ENCODE measurements at regions not wholly inside any gene's neighbourhood (a gene's known extent, or its start where the extent isn't known, plus 50 kb on each side); places are given as distances from the start of the nearest gene placed in this dataset.

- no peak for ATAC-seq
- WGBS, 2 donors (ENCODE audit: low coverage in 1 of 2), result 25 to 35% methylated on average over 2 of the region's 2 CpGs
- Histone ChIP-seq H3K4me1 (peaks cover 0 to 13% (median 0%) of the 10 kb centered on the region in 3 donors), H3K9me3 (peaks cover 0 to 2% (median 0%) of the 10 kb centered on the region in 3 donors), H3K36me3 (no peaks in the 10 kb centered on the region), H3K27me3 (no peaks in the 10 kb centered on the region), H3K4me3 (no peak overlapping the region), H3K27ac (no peak overlapping the region)
- TF ChIP-seq POLR2A (IDR thresholded peaks at IDR 0.05) (no peak), EP300 (IDR thresholded peaks at IDR 0.05) (no peak), POLR2AphosphoS5 (IDR thresholded peaks at IDR 0.05) (no peak), CTCF (IDR thresholded peaks at IDR 0.05) (no peak)
Observed at GRCh38 chr1:170460001-170460400, 72.0 kb upstream of the GORAB start.

GRCh38 chr1:170460414-170461155, 71.4 kb upstream of the GORAB start:
- no peaks in the 10 kb centered on the region for H3K36me3 ChIP-seq
- peaks cover 0 to 13% (median 0%) of the 10 kb centered on the region in 3 donors for H3K4me1 ChIP-seq
- no peak overlapping the region for H3K4me3 ChIP-seq
- no peak overlapping the region for H3K27ac ChIP-seq
- 29 to 49% methylated on average over 2 of the region's 2 CpGs for WGBS, 2 donors (ENCODE audit: low coverage in 1 of 2)
- TF ChIP-seq POLR2A (IDR thresholded peaks at IDR 0.05), result no peak
- TF ChIP-seq POLR2AphosphoS5 (IDR thresholded peaks at IDR 0.05), result no peak
- TF ChIP-seq CTCF (IDR thresholded peaks at IDR 0.05), result no peak
- ATAC-seq, result no peak
- no peaks in the 10 kb centered on the region for H3K27me3 ChIP-seq
- H3K9me3 ChIP-seq, result no peaks in the 10 kb centered on the region

GRCh38 chr1:170461291-170461747, 70.6 kb upstream of the GORAB start:
- 44 to 50% methylated on average over 1 of the region's 1 CpG for WGBS, 2 donors (ENCODE audit: low coverage in 1 of 2)
- H3K9me3 ChIP-seq, result no peaks in the 10 kb centered on the region
- no peak overlapping the region for H3K4me3 ChIP-seq
- H3K4me1 ChIP-seq, result peaks cover 0 to 13% (median 0%) of the 10 kb centered on the region in 3 donors
- no peak for ATAC-seq
- no peak overlapping the region for H3K27ac ChIP-seq
- TF ChIP-seq POLR2AphosphoS5 (IDR thresholded peaks at IDR 0.05) (no peak), EP300 (IDR thresholded peaks at IDR 0.05) (no peak), POLR2A (IDR thresholded peaks at IDR 0.05) (no peak), CTCF (IDR thresholded peaks at IDR 0.05) (no peak)
- no peaks in the 10 kb centered on the region for H3K27me3 ChIP-seq
- H3K36me3 ChIP-seq, result no peaks in the 10 kb centered on the region

- no peaks in the 10 kb centered on the region for H3K27me3 ChIP-seq
- no peaks in the 10 kb centered on the region for H3K9me3 ChIP-seq
- 73 to 88% methylated on average over 1 to 3 of the region's 4 CpGs for WGBS, 2 donors (ENCODE audit: low coverage in 1 of 2)
- H3K4me1 ChIP-seq, result peaks cover 0 to 13% (median 0%) of the 10 kb centered on the region in 3 donors
- no peak for TF ChIP-seq EP300 (IDR thresholded peaks at IDR 0.05)
- no peak for TF ChIP-seq POLR2AphosphoS5 (IDR thresholded peaks at IDR 0.05)
- no peak for TF ChIP-seq POLR2A (IDR thresholded peaks at IDR 0.05)
- TF ChIP-seq CTCF (IDR thresholded peaks at IDR 0.05), result no peak
- no peak for ATAC-seq
- no peak overlapping the region for H3K27ac ChIP-seq
- no peaks in the 10 kb centered on the region for H3K36me3 ChIP-seq
- H3K4me3 ChIP-seq, result no peak overlapping the region
Observed at GRCh38 chr1:170461762-170462384, 70.1 kb upstream of the GORAB start.

GRCh38 chr1:170470121-170470520, 61.8 kb upstream of the GORAB start:
- TF ChIP-seq EP300 (IDR thresholded peaks at IDR 0.05) (no peak), CTCF (IDR thresholded peaks at IDR 0.05) (no peak), POLR2A (IDR thresholded peaks at IDR 0.05) (no peak), POLR2AphosphoS5 (IDR thresholded peaks at IDR 0.05) (no peak)
- Histone ChIP-seq H3K27me3 (no peaks in the 10 kb centered on the region), H3K36me3 (no peaks in the 10 kb centered on the region), H3K27ac (no peak overlapping the region), H3K9me3 (no peaks in the 10 kb centered on the region), H3K4me3 (no peak overlapping the region), H3K4me1 (peaks cover 0 to 6% (median 0%) of the 10 kb centered on the region in 3 donors)
- WGBS, 2 donors (ENCODE audit: low coverage in 1 of 2), result 33 to 90% methylated on average over 1 of the region's 1 CpG
- ATAC-seq, result no peak

Data from gastroesophageal sphincter (tissue), 4 donors.